ENCODE measurements at regions not wholly inside any gene's neighbourhood (a gene's known extent, or its start where the extent isn't known, plus 50 kb on each side); places are given as distances from the start of the nearest gene placed in this dataset.

GRCh38 chr7:110058401-110058800 lies 1032.5 kb upstream of the LRRN3 start:
- no peak for TF ChIP-seq CTCF (IDR thresholded peaks at IDR 0.05; ENCODE audit: insufficient read depth, low read length, poor library complexity, severe bottlenecking)
- Histone ChIP-seq H3K36me3 (ENCODE audit: control insufficient read depth, insufficient read depth, low read length) (no peaks in the 10 kb centered on the region), H3K27me3 (replicated peaks; ENCODE audit: control insufficient read depth, insufficient read depth, low read length) (no peaks in the 10 kb centered on the region), H3K4me3 (replicated peaks; ENCODE audit: low read depth, low read length) (no peak overlapping the region)
- no peak for DNase-seq (ENCODE audit: extremely low read depth, insufficient read length)

- Histone ChIP-seq H3K4me3 (replicated peaks; ENCODE audit: low read depth, low read length) (no peak overlapping the region), H3K36me3 (ENCODE audit: control insufficient read depth, insufficient read depth, low read length) (no peaks in the 10 kb centered on the region), H3K27me3 (replicated peaks; ENCODE audit: control insufficient read depth, insufficient read depth, low read length) (no peaks in the 10 kb centered on the region)
- peak; percentile 6 for DNase-seq (ENCODE audit: extremely low read depth, insufficient read length)
- TF ChIP-seq CTCF (IDR thresholded peaks at IDR 0.05; ENCODE audit: insufficient read depth, low read length, poor library complexity, severe bottlenecking) = no peak
These were observed 1029.5 kb upstream of the LRRN3 start for GRCh38 chr7:110061387-110061786.

GRCh38 chr7:110065121-110065520 lies 1025.8 kb upstream of the LRRN3 start:
- no peak for DNase-seq (ENCODE audit: extremely low read depth, insufficient read length)
- no peaks in the 10 kb centered on the region for H3K27me3 ChIP-seq (replicated peaks; ENCODE audit: control insufficient read depth, insufficient read depth, low read length)
- no peak overlapping the region for H3K4me3 ChIP-seq (replicated peaks; ENCODE audit: low read depth, low read length)
- no peak for TF ChIP-seq CTCF (IDR thresholded peaks at IDR 0.05; ENCODE audit: insufficient read depth, low read length, poor library complexity, severe bottlenecking)
- no peaks in the 10 kb centered on the region for H3K36me3 ChIP-seq (ENCODE audit: control insufficient read depth, insufficient read depth, low read length)

- Histone ChIP-seq H3K27me3 (replicated peaks; ENCODE audit: control insufficient read depth, insufficient read depth, low read length) (no peaks in the 10 kb centered on the region), H3K36me3 (ENCODE audit: control insufficient read depth, insufficient read depth, low read length) (no peaks in the 10 kb centered on the region), H3K4me3 (replicated peaks; ENCODE audit: low read depth, low read length) (no peak overlapping the region)
- TF ChIP-seq CTCF (IDR thresholded peaks at IDR 0.05; ENCODE audit: insufficient read depth, low read length, poor library complexity, severe bottlenecking) = no peak
- DNase-seq (ENCODE audit: extremely low read depth, insufficient read length) = no peak
These were observed 1024.1 kb upstream of the LRRN3 start for GRCh38 chr7:110066843-110067242.

- no peaks in the 10 kb centered on the region for H3K27me3 ChIP-seq (replicated peaks; ENCODE audit: control insufficient read depth, insufficient read depth, low read length)
- TF ChIP-seq CTCF (IDR thresholded peaks at IDR 0.05; ENCODE audit: insufficient read depth, low read length, poor library complexity, severe bottlenecking) = no peak
- DNase-seq (ENCODE audit: extremely low read depth, insufficient read length) = no peak
- H3K36me3 ChIP-seq (ENCODE audit: control insufficient read depth, insufficient read depth, low read length) = no peaks in the 10 kb centered on the region
- no peak overlapping the region for H3K4me3 ChIP-seq (replicated peaks; ENCODE audit: low read depth, low read length)
These were observed 1019.7 kb upstream of the LRRN3 start for GRCh38 chr7:110071192-110071591.

- no peaks in the 10 kb centered on the region for H3K36me3 ChIP-seq (ENCODE audit: control insufficient read depth, insufficient read depth, low read length)
- no peak overlapping the region for H3K4me3 ChIP-seq (replicated peaks; ENCODE audit: low read depth, low read length)
- no peaks in the 10 kb centered on the region for H3K27me3 ChIP-seq (replicated peaks; ENCODE audit: control insufficient read depth, insufficient read depth, low read length)
- TF ChIP-seq CTCF (IDR thresholded peaks at IDR 0.05; ENCODE audit: insufficient read depth, low read length, poor library complexity, severe bottlenecking) = no peak
- no peak for DNase-seq (ENCODE audit: extremely low read depth, insufficient read length)
These were observed 1015.5 kb upstream of the LRRN3 start for GRCh38 chr7:110075450-110075849.
